Myocyte (in vitro differentiated cells): ENCODE measurements at regions not wholly inside any gene's neighbourhood (a gene's known extent, or its start where the extent isn't known, plus 50 kb on each side); places are given as distances from the start of the nearest gene placed in this dataset.

Experiments used
- DNase-seq: peaks from one replicate; pipeline ENCODE4 v3.0.0-alpha.2; 2012; ENCODE audit warnings: low read depth

GRCh38 chr2:228657807-228658402 lies 476.4 kb upstream of the SPHKAP start:
- peak; percentile 52 for DNase-seq

GRCh38 chr2:228655331-228655730 lies 473.8 kb upstream of the SPHKAP start:
- DNase-seq = no peak

- DNase-seq = no peak
Measured at GRCh38 chr2:228654707-228655106, 473.2 kb upstream of the SPHKAP start.

- DNase-seq = no peak
Measured at GRCh38 chr2:228653884-228654283, 472.4 kb upstream of the SPHKAP start.

- no peak for DNase-seq
Measured at GRCh38 chr2:228652366-228652765, 470.9 kb upstream of the SPHKAP start.

GRCh38 chr2:228649876-228650275 lies 468.4 kb upstream of the SPHKAP start:
- DNase-seq = no peak

- DNase-seq = peak; percentile 30
Measured at GRCh38 chr2:228649447-228649846, 468.0 kb upstream of the SPHKAP start.

GRCh38 chr2:228648541-228648940 lies 467.1 kb upstream of the SPHKAP start:
- no peak for DNase-seq

- no peak for DNase-seq
Measured at GRCh38 chr2:228646061-228646460, 464.6 kb upstream of the SPHKAP start.

- DNase-seq = no peak
Measured at GRCh38 chr2:228644199-228644598, 462.7 kb upstream of the SPHKAP start.

GRCh38 chr2:228642861-228643260 lies 461.4 kb upstream of the SPHKAP start:
- no peak for DNase-seq

GRCh38 chr2:228630786-228631185 lies 449.3 kb upstream of the SPHKAP start:
- no peak for DNase-seq

GRCh38 chr2:228629251-228629650 lies 447.8 kb upstream of the SPHKAP start:
- DNase-seq = no peak

GRCh38 chr2:228628682-228629081 lies 447.2 kb upstream of the SPHKAP start:
- DNase-seq = peak; percentile 29

GRCh38 chr2:228627510-228627909 lies 446.0 kb upstream of the SPHKAP start:
- no peak for DNase-seq

- no peak for DNase-seq
Measured at GRCh38 chr2:228625481-228625880, 444.0 kb upstream of the SPHKAP start.

- DNase-seq = no peak
Measured at GRCh38 chr2:228624733-228625132, 443.2 kb upstream of the SPHKAP start.

GRCh38 chr2:228615496-228615895 lies 434.0 kb upstream of the SPHKAP start:
- DNase-seq = no peak

- DNase-seq = no peak
Measured at GRCh38 chr2:228614741-228615140, 433.3 kb upstream of the SPHKAP start.

- DNase-seq = no peak
Measured at GRCh38 chr2:228613133-228613850, 431.8 kb upstream of the SPHKAP start.

- no peak for DNase-seq
Measured at GRCh38 chr2:228611171-228611570, 429.7 kb upstream of the SPHKAP start.

GRCh38 chr2:228602288-228602687 lies 420.8 kb upstream of the SPHKAP start:
- DNase-seq = no peak

- DNase-seq = no peak
Measured at GRCh38 chr2:228600265-228600664, 418.8 kb upstream of the SPHKAP start.
